Vagina (tissue), 2 donors: ENCODE measurements at regions not wholly inside any gene's neighbourhood (a gene's known extent, or its start where the extent isn't known, plus 50 kb on each side); places are given as distances from the start of the nearest gene placed in this dataset.
"Not testable (repeated sequence)": the region's sequence is repeated elsewhere in the genome, so short reads cannot be mapped to it uniquely, and the experiment has no call there.

Experiments
- DNase-seq, 2 donors: peaks; one replicate each; pipeline ENCODE4 v3.0.0-alpha.2; 2017; ENCODE audit errors: extremely low spot score in 2 of 2
- H3K27ac ChIP-seq: fragments of 200-600 bp; sonication (generic); one replicate; pipeline ENCODE4 v1.5.1; 2019
- H3K27me3 ChIP-seq: fragments of 200-600 bp; sonication (generic); one replicate; pipeline ENCODE4 v1.5.1; 2019
- H3K36me3 ChIP-seq, 2 donors: fragments of 200-600 bp; sonication (generic); one replicate each; pipeline ENCODE4 v1.5.1; 2017 to 2019
- H3K4me1 ChIP-seq: fragments of 200-600 bp; sonication (generic); one replicate; pipeline ENCODE4 v1.5.1; 2019
- H3K4me3 ChIP-seq, 2 donors: fragments of 200-600 bp; sonication (generic); 1 replicate in 1 of 2; 2 replicates in 1 of 2; pipeline ENCODE4 v1.5.1; 2016 to 2019
- H3K9me3 ChIP-seq: fragments of 200-600 bp; sonication (generic); one replicate; pipeline ENCODE4 v1.5.1; 2019
- POLR2A ChIP-seq, 2 donors: fragments of 450-650 bp; IDR thresholded peaks; one replicate each; pipeline ENCODE4 v1.6.1; 2017; ENCODE audit warnings: antibody characterized with exemption in 2 of 2, mild to moderate bottlenecking in 2 of 2, moderate library complexity in 2 of 2
- POLR2AphosphoS5 ChIP-seq, 2 donors: sonication (generic); formaldehyde crosslinking; IDR thresholded peaks; one replicate each; pipeline ENCODE4 v1.9.0; 2017; ENCODE audit warnings: antibody characterized with exemption in 2 of 2, mild to moderate bottlenecking in 2 of 2, low read depth in 1 of 2; ENCODE audit not compliant: insufficient read depth in 1 of 2
- intact Hi-C: fragments of 100-400 bp; cut with DNase I; formaldehyde crosslinking; loops from one replicate; pipeline ENCODE4 v1.15.1; 2023
- TF ChIP-seq, protein P1 (sequence below), 3 experiments: fragments of 450-650 bp in 2 of 3; fragments of 200-600 bp in 1 of 3; sonication (generic) in 1 of 3; IDR thresholded peaks; one replicate each; pipeline ENCODE4 v1.5.1; 2017 to 2019; ENCODE audit warnings: antibody characterized with exemption in 3 of 3, mild to moderate bottlenecking in 2 of 3, moderate library complexity in 2 of 3

DNA sequence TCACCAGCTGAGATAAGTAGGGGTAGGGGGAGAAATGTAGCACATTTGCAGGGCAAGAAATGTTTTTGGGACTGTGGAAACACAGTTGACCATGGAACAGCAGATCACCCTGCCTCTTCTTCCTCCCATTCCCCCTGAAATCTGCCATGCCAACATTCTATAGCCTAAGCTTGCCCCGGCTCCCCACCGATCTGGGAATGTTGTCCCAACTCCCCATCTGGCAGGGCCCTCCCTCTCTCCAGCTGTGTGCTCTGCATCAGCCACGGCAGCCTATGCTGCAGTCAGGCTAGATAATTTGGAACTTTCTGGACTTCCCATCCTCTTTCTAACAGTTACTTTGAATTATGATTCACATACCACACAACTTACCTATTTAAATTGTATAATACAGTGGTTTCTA is 425.1 kb upstream of the RAB6C start:
- Histone ChIP-seq H3K36me3 (no peaks in the 10 kb centered on the region), H3K27ac (no peak overlapping the region), H3K4me3 (no peak overlapping the region), H3K27me3 (no peaks in the 10 kb centered on the region), H3K4me1 (no peaks in the 10 kb centered on the region), H3K9me3 (no peaks in the 10 kb centered on the region)
- TF ChIP-seq POLR2AphosphoS5 (IDR thresholded peaks at IDR 0.05; ENCODE audit: insufficient read depth in 1 of 2, low read depth in 1 of 2) (no peak), POLR2A (IDR thresholded peaks at IDR 0.05) (no peak)
- TF ChIP-seq, protein P1, sequence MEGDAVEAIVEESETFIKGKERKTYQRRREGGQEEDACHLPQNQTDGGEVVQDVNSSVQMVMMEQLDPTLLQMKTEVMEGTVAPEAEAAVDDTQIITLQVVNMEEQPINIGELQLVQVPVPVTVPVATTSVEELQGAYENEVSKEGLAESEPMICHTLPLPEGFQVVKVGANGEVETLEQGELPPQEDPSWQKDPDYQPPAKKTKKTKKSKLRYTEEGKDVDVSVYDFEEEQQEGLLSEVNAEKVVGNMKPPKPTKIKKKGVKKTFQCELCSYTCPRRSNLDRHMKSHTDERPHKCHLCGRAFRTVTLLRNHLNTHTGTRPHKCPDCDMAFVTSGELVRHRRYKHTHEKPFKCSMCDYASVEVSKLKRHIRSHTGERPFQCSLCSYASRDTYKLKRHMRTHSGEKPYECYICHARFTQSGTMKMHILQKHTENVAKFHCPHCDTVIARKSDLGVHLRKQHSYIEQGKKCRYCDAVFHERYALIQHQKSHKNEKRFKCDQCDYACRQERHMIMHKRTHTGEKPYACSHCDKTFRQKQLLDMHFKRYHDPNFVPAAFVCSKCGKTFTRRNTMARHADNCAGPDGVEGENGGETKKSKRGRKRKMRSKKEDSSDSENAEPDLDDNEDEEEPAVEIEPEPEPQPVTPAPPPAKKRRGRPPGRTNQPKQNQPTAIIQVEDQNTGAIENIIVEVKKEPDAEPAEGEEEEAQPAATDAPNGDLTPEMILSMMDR (IDR thresholded peaks at IDR 0.05): no peak
- no peak for DNase-seq
- intact Hi-C loops: no loop called here

DNA sequence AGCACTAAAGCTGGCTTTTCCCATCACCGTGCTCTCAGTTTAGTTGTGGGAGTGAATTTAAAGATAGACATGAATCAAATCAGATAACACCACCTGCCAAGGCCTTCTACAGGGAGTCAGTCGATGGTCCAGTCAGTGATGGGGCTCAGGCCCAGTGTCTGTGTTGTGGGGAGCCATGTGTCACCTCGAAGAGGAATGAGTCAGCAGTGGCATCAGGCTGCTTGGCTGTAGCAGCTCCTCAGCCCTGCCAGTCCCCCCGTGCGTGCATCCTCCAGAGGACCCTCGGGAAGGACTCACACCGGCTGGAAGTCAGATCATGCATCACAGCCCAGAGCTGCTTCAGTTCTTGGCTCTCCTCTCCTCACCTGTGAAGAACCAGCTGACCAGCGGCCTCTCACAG is 420.4 kb upstream of the RAB6C start:
- intact Hi-C loops: no loop called here
- no peak for DNase-seq
- Histone ChIP-seq H3K36me3 (no peaks in the 10 kb centered on the region), H3K9me3 (no peaks in the 10 kb centered on the region), H3K4me3 (no peak overlapping the region), H3K27me3 (no peaks in the 10 kb centered on the region), H3K4me1 (no peaks in the 10 kb centered on the region), H3K27ac (no peak overlapping the region)
- TF ChIP-seq, protein P1 (IDR thresholded peaks at IDR 0.05): no peak
- TF ChIP-seq POLR2AphosphoS5 (IDR thresholded peaks at IDR 0.05; ENCODE audit: insufficient read depth in 1 of 2, low read depth in 1 of 2): no peak
- TF ChIP-seq POLR2A (IDR thresholded peaks at IDR 0.05): no peak

DNA sequence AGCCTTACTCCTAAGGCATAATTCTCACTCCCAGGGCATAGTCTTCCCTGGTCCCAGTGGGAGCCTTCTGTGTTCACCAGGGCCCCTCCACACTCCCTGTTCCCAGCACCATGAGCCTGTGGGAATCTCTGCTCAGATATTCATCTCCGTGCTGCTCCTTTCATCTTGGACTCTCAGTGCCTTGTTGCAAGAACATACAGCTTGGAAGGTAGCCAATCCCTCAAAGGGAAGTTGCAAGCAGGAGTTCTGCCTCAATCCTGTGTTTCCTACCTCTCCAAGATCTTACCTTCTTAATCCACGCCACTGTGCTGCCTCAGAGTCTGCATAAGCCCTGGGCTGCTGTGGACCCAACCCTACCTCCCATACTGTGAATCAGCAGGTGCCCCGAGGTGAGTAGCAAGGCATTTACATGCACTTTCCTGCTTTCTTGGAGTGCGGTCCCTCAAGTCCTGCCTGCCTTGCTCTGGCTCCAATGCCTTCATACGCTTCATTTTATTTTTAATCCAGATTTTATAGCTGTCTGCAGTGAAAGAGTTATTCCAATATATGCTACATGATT is 413.8 kb upstream of the RAB6C start:
- intact Hi-C loops: no loop called here
- TF ChIP-seq POLR2AphosphoS5 (IDR thresholded peaks at IDR 0.05; ENCODE audit: insufficient read depth in 1 of 2, low read depth in 1 of 2) (no peak), POLR2A (IDR thresholded peaks at IDR 0.05) (no peak)
- TF ChIP-seq, protein P1 (IDR thresholded peaks at IDR 0.05): no peak
- H3K27ac ChIP-seq: no peak overlapping the region
- H3K4me3 ChIP-seq: no peak overlapping the region
- no peaks in the 10 kb centered on the region for H3K4me1 ChIP-seq
- H3K9me3 ChIP-seq: no peaks in the 10 kb centered on the region
- no peaks in the 10 kb centered on the region for H3K27me3 ChIP-seq
- no peak for DNase-seq
- no peaks in the 10 kb centered on the region for H3K36me3 ChIP-seq

DNA sequence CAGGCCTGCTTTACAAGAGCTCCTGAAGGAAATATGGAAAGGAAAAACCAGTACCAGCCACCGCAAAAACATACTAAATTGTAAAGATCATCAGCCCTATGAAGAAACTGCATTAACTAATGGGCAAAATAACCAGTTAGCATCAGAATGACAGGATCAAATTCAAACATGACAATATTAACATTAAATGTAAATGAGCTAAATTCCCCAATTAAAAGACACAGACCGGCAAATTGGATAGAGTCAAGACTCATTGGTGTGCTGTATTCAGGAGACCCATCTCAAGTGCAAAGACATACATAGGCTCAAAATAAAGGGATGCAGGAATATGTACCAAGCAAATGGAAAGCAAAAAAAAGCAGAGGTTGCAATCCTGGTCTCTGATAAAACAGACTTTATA is 408.7 kb upstream of the RAB6C start:
- DNase-seq, H3K27ac ChIP-seq, intact Hi-C loops, H3K36me3 ChIP-seq, H3K4me1 ChIP-seq, H3K9me3 ChIP-seq, H3K27me3 ChIP-seq, H3K4me3 ChIP-seq: not testable (repeated sequence)

DNA sequence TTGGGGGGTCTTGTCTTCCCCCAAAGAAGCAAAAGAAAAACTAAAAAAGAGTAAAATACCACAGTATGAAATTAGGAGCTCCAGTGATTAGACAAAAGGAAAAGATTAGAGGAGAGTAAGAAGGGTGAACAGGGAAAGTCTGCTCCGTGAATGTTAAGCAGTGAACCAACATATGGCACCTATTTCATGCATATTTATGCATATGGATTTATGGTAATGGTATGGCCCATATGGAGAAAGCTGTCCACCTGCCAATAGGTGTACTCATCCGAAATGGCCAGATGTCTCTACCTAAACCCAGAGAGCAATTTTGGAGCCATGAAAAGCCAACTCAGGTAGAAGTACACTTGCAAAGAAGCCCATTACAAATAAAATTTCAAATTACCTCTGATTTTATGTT is 404.0 kb upstream of the RAB6C start:
- intact Hi-C loops: no loop called here
- TF ChIP-seq POLR2A (IDR thresholded peaks at IDR 0.05): no peak
- TF ChIP-seq, protein P1 (IDR thresholded peaks at IDR 0.05): no peak
- Histone ChIP-seq H3K27me3 (no peaks in the 10 kb centered on the region), H3K4me3 (no peak overlapping the region), H3K4me1 (no peaks in the 10 kb centered on the region), H3K9me3 (no peaks in the 10 kb centered on the region), H3K27ac (no peak overlapping the region), H3K36me3 (no peaks in the 10 kb centered on the region)
- DNase-seq: no peak

DNA sequence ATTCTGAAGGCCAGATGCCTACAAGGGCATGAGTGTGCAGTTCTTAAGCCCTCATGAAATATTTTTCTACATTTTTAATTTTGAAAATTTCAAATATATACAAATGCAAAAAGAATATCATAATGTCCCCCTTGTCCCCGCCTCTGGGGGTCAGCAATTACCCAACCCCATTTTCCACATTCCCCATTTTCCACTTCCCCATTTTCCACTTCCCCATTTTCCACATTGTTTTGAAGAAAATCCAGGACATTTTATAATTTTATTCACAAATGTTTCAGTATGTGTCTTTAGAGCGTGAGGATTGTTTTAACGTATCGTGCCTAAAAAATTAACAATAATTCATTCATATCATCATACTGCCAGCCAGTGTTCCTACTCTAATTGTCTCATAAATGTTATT is 403.6 kb upstream of the RAB6C start:
- H3K36me3 ChIP-seq: no peaks in the 10 kb centered on the region
- no peak overlapping the region for H3K4me3 ChIP-seq
- no peaks in the 10 kb centered on the region for H3K27me3 ChIP-seq
- no peaks in the 10 kb centered on the region for H3K9me3 ChIP-seq
- H3K4me1 ChIP-seq: no peaks in the 10 kb centered on the region
- H3K27ac ChIP-seq: no peak overlapping the region
- TF ChIP-seq, protein P1 (IDR thresholded peaks at IDR 0.05): no peak
- TF ChIP-seq POLR2AphosphoS5 (IDR thresholded peaks at IDR 0.05; ENCODE audit: insufficient read depth in 1 of 2, low read depth in 1 of 2) (no peak), POLR2A (IDR thresholded peaks at IDR 0.05) (no peak)
- no peak for DNase-seq
- intact Hi-C loops: no loop called here
